ENCODE measurements at regions not wholly inside any gene's neighbourhood (a gene's known extent, or its start where the extent isn't known, plus 50 kb on each side); places are given as distances from the start of the nearest gene placed in this dataset.

- no peaks in the 10 kb centered on the region for H3K9me3 Mint-ChIP-seq (ENCODE audit: unreplicated experiment)
- Histone ChIP-seq H3K27me3 (ENCODE audit: insufficient read depth, low read length) (no peaks in the 10 kb centered on the region), H3K9me3 (ENCODE audit: insufficient read depth, low read depth, low read length) (no peaks in the 10 kb centered on the region), H2AFZ (ENCODE audit: low read depth, low read length) (no peak overlapping the region), H4K20me1 (ENCODE audit: insufficient read depth, low read length) (no peaks in the 10 kb centered on the region), H3K27ac (ENCODE audit: low read depth, low read length) (no peak overlapping the region), H3K4me2 (ENCODE audit: low read length) (no peak overlapping the region), H3K79me2 (ENCODE audit: insufficient read depth, low read length) (no peaks in the 10 kb centered on the region), H3K4me1 (ENCODE audit: insufficient read depth, low read length) (peaks cover 1% of the 10 kb centered on the region), H3K36me3 (ENCODE audit: insufficient read depth, low read length) (no peaks in the 10 kb centered on the region), H3K9ac (ENCODE audit: low read length) (no peak overlapping the region), H3K4me3 (ENCODE audit: insufficient read depth, low read depth, low read length) (no peak overlapping the region)
- no peak for TF ChIP-seq EZH2 (IDR thresholded peaks at IDR 0.05; ENCODE audit: insufficient read depth, low read length)
- TF ChIP-seq CTCF (IDR thresholded peaks at IDR 0.05; ENCODE audit: insufficient read depth, low read depth, low read length) = no peak
- H3K4me1 Mint-ChIP-seq (ENCODE audit: low read depth, unreplicated experiment) = no peaks in the 10 kb centered on the region
- no peak for FAIRE-seq
- H3K27me3 Mint-ChIP-seq (ENCODE audit: low read depth, unreplicated experiment) = no peaks in the 10 kb centered on the region
- no peak overlapping the region for H3K4me3 Mint-ChIP-seq (ENCODE audit: unreplicated experiment)
- H3K27ac Mint-ChIP-seq (ENCODE audit: unreplicated experiment) = no peak overlapping the region
- no peak for DNase-seq (ENCODE audit: low read depth)
- no peaks in the 10 kb centered on the region for H3K36me3 Mint-ChIP-seq (ENCODE audit: low read depth, unreplicated experiment)
These were observed 333.9 kb upstream of the DDX53 start for GRCh38 chrX:22665818-22666217.

- TF ChIP-seq EZH2 (IDR thresholded peaks at IDR 0.05; ENCODE audit: insufficient read depth, low read length) (no peak), CTCF (IDR thresholded peaks at IDR 0.05; ENCODE audit: insufficient read depth, low read depth, low read length) (no peak)
- Mint-ChIP-seq H3K36me3 (ENCODE audit: low read depth, unreplicated experiment) (no peaks in the 10 kb centered on the region), H3K4me1 (ENCODE audit: low read depth, unreplicated experiment) (no peaks in the 10 kb centered on the region), H3K4me3 (ENCODE audit: unreplicated experiment) (no peak overlapping the region), H3K27me3 (ENCODE audit: low read depth, unreplicated experiment) (no peaks in the 10 kb centered on the region), H3K9me3 (ENCODE audit: unreplicated experiment) (no peaks in the 10 kb centered on the region), H3K27ac (ENCODE audit: unreplicated experiment) (no peak overlapping the region)
- Histone ChIP-seq H3K4me3 (ENCODE audit: insufficient read depth, low read depth, low read length) (no peak overlapping the region), H4K20me1 (ENCODE audit: insufficient read depth, low read length) (no peaks in the 10 kb centered on the region), H3K4me1 (ENCODE audit: insufficient read depth, low read length) (no peaks in the 10 kb centered on the region), H3K9ac (ENCODE audit: low read length) (no peak overlapping the region), H2AFZ (ENCODE audit: low read depth, low read length) (no peak overlapping the region), H3K27ac (ENCODE audit: low read depth, low read length) (no peak overlapping the region), H3K36me3 (ENCODE audit: insufficient read depth, low read length) (no peaks in the 10 kb centered on the region), H3K79me2 (ENCODE audit: insufficient read depth, low read length) (no peaks in the 10 kb centered on the region), H3K9me3 (ENCODE audit: insufficient read depth, low read depth, low read length) (no peaks in the 10 kb centered on the region), H3K4me2 (ENCODE audit: low read length) (no peak overlapping the region), H3K27me3 (ENCODE audit: insufficient read depth, low read length) (no peaks in the 10 kb centered on the region)
- DNase-seq (ENCODE audit: low read depth) (no peak), FAIRE-seq (peak; percentile 32)
These were observed 333.3 kb upstream of the DDX53 start for GRCh38 chrX:22666441-22666840.

- H3K4me3 ChIP-seq (ENCODE audit: insufficient read depth, low read depth, low read length) = no peak overlapping the region
- H4K20me1 ChIP-seq (ENCODE audit: insufficient read depth, low read length) = no peaks in the 10 kb centered on the region
- H3K4me1 Mint-ChIP-seq (ENCODE audit: low read depth, unreplicated experiment) = no peaks in the 10 kb centered on the region
- H3K27me3 ChIP-seq (ENCODE audit: insufficient read depth, low read length) = no peaks in the 10 kb centered on the region
- H3K4me2 ChIP-seq (ENCODE audit: low read length) = no peak overlapping the region
- no peaks in the 10 kb centered on the region for H3K36me3 ChIP-seq (ENCODE audit: insufficient read depth, low read length)
- FAIRE-seq = no peak
- H3K27ac Mint-ChIP-seq (ENCODE audit: unreplicated experiment) = no peak overlapping the region
- H3K9me3 Mint-ChIP-seq (ENCODE audit: unreplicated experiment) = peaks cover under 1% of the 10 kb centered on the region
- H3K9ac ChIP-seq (ENCODE audit: low read length) = no peak overlapping the region
- H3K79me2 ChIP-seq (ENCODE audit: insufficient read depth, low read length) = no peaks in the 10 kb centered on the region
- no peak for TF ChIP-seq CTCF (IDR thresholded peaks at IDR 0.05; ENCODE audit: insufficient read depth, low read depth, low read length)
- no peak for TF ChIP-seq EZH2 (IDR thresholded peaks at IDR 0.05; ENCODE audit: insufficient read depth, low read length)
- H3K27ac ChIP-seq (ENCODE audit: low read depth, low read length) = no peak overlapping the region
- DNase-seq (ENCODE audit: low read depth) = no peak
- H3K9me3 ChIP-seq (ENCODE audit: insufficient read depth, low read depth, low read length) = no peaks in the 10 kb centered on the region
- H3K27me3 Mint-ChIP-seq (ENCODE audit: low read depth, unreplicated experiment) = no peaks in the 10 kb centered on the region
- no peaks in the 10 kb centered on the region for H3K4me1 ChIP-seq (ENCODE audit: insufficient read depth, low read length)
- H3K4me3 Mint-ChIP-seq (ENCODE audit: unreplicated experiment) = no peak overlapping the region
- H3K36me3 Mint-ChIP-seq (ENCODE audit: low read depth, unreplicated experiment) = no peaks in the 10 kb centered on the region
- H2AFZ ChIP-seq (ENCODE audit: low read depth, low read length) = no peak overlapping the region
These were observed 324.8 kb upstream of the DDX53 start for GRCh38 chrX:22674932-22675331.

Data from astrocyte (in vitro differentiated cells and primary cell).